Globus pallidus (tissue), 1 donor: ENCODE measurements at regions not wholly inside any gene's neighbourhood (a gene's known extent, or its start where the extent isn't known, plus 50 kb on each side); places are given as distances from the start of the nearest gene placed in this dataset.
"Not testable (repeated sequence)": the region's sequence is repeated elsewhere in the genome, so short reads cannot be mapped to it uniquely, and the experiment has no call there.

Experiments used
- DNase-seq: peaks from one replicate; pipeline ENCODE4 v3.0.0-alpha.2; 2015; ENCODE audit warnings: low spot score

GRCh38 chr2:75381032-75381431 lies 179.7 kb downstream of the EVA1A start:
- no peak for DNase-seq

GRCh38 chr2:75379476-75380210 lies 180.3 kb upstream of the TACR1 start:
- DNase-seq = no peak

- DNase-seq = peak; percentile 60
These were observed 176.6 kb upstream of the TACR1 start for GRCh38 chr2:75375646-75376582.

- not testable (repeated sequence) for DNase-seq
These were observed 175.2 kb upstream of the TACR1 start for GRCh38 chr2:75374414-75374957.

GRCh38 chr2:75367401-75367800 lies 168.1 kb upstream of the TACR1 start:
- no peak for DNase-seq

GRCh38 chr2:75361486-75361885 lies 162.2 kb upstream of the TACR1 start:
- no peak for DNase-seq

GRCh38 chr2:75360945-75361344 lies 161.6 kb upstream of the TACR1 start:
- DNase-seq = no peak

GRCh38 chr2:75356865-75357264 lies 157.5 kb upstream of the TACR1 start:
- no peak for DNase-seq

GRCh38 chr2:75353131-75353530 lies 153.8 kb upstream of the TACR1 start:
- no peak for DNase-seq

- DNase-seq = no peak
These were observed 149.0 kb upstream of the TACR1 start for GRCh38 chr2:75348307-75348706.

GRCh38 chr2:75344146-75344545 lies 144.8 kb upstream of the TACR1 start:
- DNase-seq = no peak

GRCh38 chr2:75342504-75343175 lies 143.3 kb upstream of the TACR1 start:
- DNase-seq = no peak

GRCh38 chr2:75340560-75340959 lies 141.2 kb upstream of the TACR1 start:
- DNase-seq = no peak

GRCh38 chr2:75338461-75338860 lies 139.1 kb upstream of the TACR1 start:
- DNase-seq = no peak

GRCh38 chr2:75337619-75338018 lies 138.3 kb upstream of the TACR1 start:
- no peak for DNase-seq

GRCh38 chr2:75337016-75337415 lies 137.7 kb upstream of the TACR1 start:
- no peak for DNase-seq

- no peak for DNase-seq
These were observed 137.1 kb upstream of the TACR1 start for GRCh38 chr2:75336451-75336850.

- DNase-seq = no peak
These were observed 134.8 kb upstream of the TACR1 start for GRCh38 chr2:75334076-75334475.

- no peak for DNase-seq
These were observed 134.3 kb upstream of the TACR1 start for GRCh38 chr2:75333646-75334045.

GRCh38 chr2:75328156-75328555 lies 128.8 kb upstream of the TACR1 start:
- DNase-seq = no peak

GRCh38 chr2:75327334-75327733 lies 128.0 kb upstream of the TACR1 start:
- DNase-seq = no peak

- no peak for DNase-seq
These were observed 127.3 kb upstream of the TACR1 start for GRCh38 chr2:75326645-75327044.
